GM23338 (cell line): ENCODE measurements at regions not wholly inside any gene's neighbourhood (a gene's known extent, or its start where the extent isn't known, plus 50 kb on each side); places are given as distances from the start of the nearest gene placed in this dataset.

ENCODE experiments used
- ATAC-seq: fragments of 200-7000 bp; cut with Tn5 transposase; 3 replicates; pipeline ENCODE4 v1.9.1; 2020
- DNase-seq: peaks from one replicate; pipeline ENCODE4 v3.0.0-alpha.2; 2015; ENCODE audit warnings: low spot score
- H2AFZ ChIP-seq: fragments of 200-600 bp; sonication (generic); 2 replicates; pipeline ENCODE4 v1.8.0; 2016; ENCODE audit warnings: antibody characterized with exemption, mild to moderate bottlenecking, moderate library complexity
- H3F3A ChIP-seq: fragments of 200-600 bp; sonication (generic); replicated peaks from 2 replicates; pipeline ENCODE4 v1.8.0; 2017; ENCODE audit warnings: antibody characterized with exemption, mixed run types, low read depth
- H3K27ac ChIP-seq: fragments of 200-600 bp; sonication (generic); 2 replicates; pipeline ENCODE4 v1.6.1; 2016; ENCODE audit warnings: low read depth
- H3K27me3 ChIP-seq: fragments of 200-600 bp; sonication (generic); 2 replicates; pipeline ENCODE4 v1.8.0; 2016; ENCODE audit warnings: mild to moderate bottlenecking, mixed run types, moderate library complexity; ENCODE audit not compliant: insufficient read depth
- H3K36me3 ChIP-seq: fragments of 200-600 bp; sonication (generic); 2 replicates; pipeline ENCODE4 v1.8.0; 2016; ENCODE audit warnings: mild to moderate bottlenecking; ENCODE audit not compliant: insufficient read depth
- H3K4me1 ChIP-seq: fragments of 200-600 bp; sonication (generic); 2 replicates; pipeline ENCODE4 v1.8.0; 2016; ENCODE audit warnings: mild to moderate bottlenecking, moderate library complexity; ENCODE audit not compliant: insufficient read depth
- H3K4me2 ChIP-seq: fragments of 200-600 bp; sonication (generic); 2 replicates; pipeline ENCODE4 v1.7.1; 2017; ENCODE audit warnings: mixed run types
- H3K4me3 ChIP-seq: fragments of 200-600 bp; sonication (generic); 2 replicates; pipeline ENCODE4 v1.6.1; 2016; ENCODE audit warnings: mixed run types
- H3K79me2 ChIP-seq: fragments of 200-600 bp; sonication (generic); replicated peaks from 2 replicates; pipeline ENCODE4 v1.8.0; 2017; ENCODE audit warnings: mild to moderate bottlenecking; ENCODE audit not compliant: insufficient read depth
- H3K9me2 ChIP-seq: fragments of 200-600 bp; sonication (generic); 2 replicates; pipeline ENCODE4 v1.8.0; 2017; ENCODE audit not compliant: insufficient read depth
- H4K20me1 ChIP-seq: fragments of 200-600 bp; sonication (generic); replicated peaks from 2 replicates; pipeline ENCODE4 v1.8.0; 2017; ENCODE audit warnings: mild to moderate bottlenecking; ENCODE audit not compliant: insufficient read depth
- H3K27ac Mint-ChIP-seq: 2 replicates; pipeline ENCODE4 v1.8.0; 2020; ENCODE audit warnings: inconsistent platforms, mild to moderate bottlenecking, moderate library complexity, mixed read lengths
- H3K27me3 Mint-ChIP-seq: 3 replicates; pipeline ENCODE4 v1.8.0; 2022; ENCODE audit warnings: low read depth, mild to moderate bottlenecking, moderate library complexity, mixed read lengths, inconsistent platforms; ENCODE audit not compliant: insufficient read depth, poor library complexity
- H3K36me3 Mint-ChIP-seq: 3 replicates; pipeline ENCODE4 v1.8.0; 2021; ENCODE audit warnings: low read depth, mild to moderate bottlenecking, inconsistent platforms, moderate library complexity, mixed read lengths
- H3K4me1 Mint-ChIP-seq: 3 replicates; pipeline ENCODE4 v1.8.0; 2020; ENCODE audit warnings: mild to moderate bottlenecking, inconsistent platforms, mixed read lengths
- H3K4me3 Mint-ChIP-seq: 3 replicates; pipeline ENCODE4 v1.8.0; 2021; ENCODE audit warnings: moderate library complexity, mild to moderate bottlenecking, inconsistent platforms, mixed read lengths
- H3K9me3 Mint-ChIP-seq: 3 replicates; pipeline ENCODE4 v1.8.0; 2020; ENCODE audit warnings: moderate library complexity, mild to moderate bottlenecking, inconsistent platforms, mixed read lengths
- CREB1 ChIP-seq: fragments of 250-450 bp; sonication (Bioruptor Pico); IDR thresholded peaks from 2 replicates; pipeline ENCODE4 v1.5.0; 2020; ENCODE audit warnings: low read depth, mild to moderate bottlenecking, moderate library complexity
- EZH2 ChIP-seq: fragments of 200-600 bp; sonication (generic); IDR thresholded peaks from one replicate; pipeline ENCODE4 v1.8.0; 2017; ENCODE audit warnings: antibody characterized with exemption, mild to moderate bottlenecking, low read depth; ENCODE audit not compliant: unreplicated experiment
- EZH2phosphoT487 ChIP-seq: fragments of 200-600 bp; sonication (generic); IDR thresholded peaks from one replicate; pipeline ENCODE4 v1.8.1; 2018; ENCODE audit warnings: antibody characterized with exemption; ENCODE audit not compliant: unreplicated experiment
- JUNB ChIP-seq: IDR thresholded peaks from one replicate; pipeline ENCODE4 v1.6.1; 2016; ENCODE audit warnings: antibody characterized with exemption; ENCODE audit not compliant: unreplicated experiment
- NANOG ChIP-seq: IDR thresholded peaks from 2 replicates; pipeline ENCODE4 v1.6.1; 2016; ENCODE audit warnings: antibody characterized with exemption, borderline replicate concordance
- POLR2AphosphoS5 ChIP-seq: IDR thresholded peaks from 2 replicates; pipeline ENCODE4 v1.6.1; 2016; ENCODE audit warnings: antibody characterized with exemption, low read depth
- STAT1 ChIP-seq: IDR thresholded peaks from one replicate; pipeline ENCODE4 v1.6.1; 2016; ENCODE audit warnings: antibody characterized with exemption; ENCODE audit not compliant: unreplicated experiment
- ZNF114 ChIP-seq: fragments of 250-450 bp; sonication (Bioruptor Pico); IDR thresholded peaks from 2 replicates; pipeline ENCODE4 v1.5.0; 2020; ENCODE audit warnings: mild to moderate bottlenecking, moderate library complexity
- ZNF331 ChIP-seq: fragments of 250-450 bp; sonication (Bioruptor Pico); IDR thresholded peaks from 2 replicates; pipeline ENCODE4 v1.5.0; 2020; ENCODE audit warnings: low read depth, mild to moderate bottlenecking, moderate library complexity
- TF ChIP-seq, protein P1 (sequence below): IDR thresholded peaks from 2 replicates; pipeline ENCODE4 v1.6.1; 2016; ENCODE audit warnings: antibody characterized with exemption
- TF ChIP-seq, protein P2 (sequence below): fragments of 250-450 bp; sonication (Bioruptor Pico); IDR thresholded peaks from 2 replicates; pipeline ENCODE4 v1.5.0; 2020; ENCODE audit warnings: mild to moderate bottlenecking, moderate library complexity
- TF ChIP-seq, protein P3 (sequence below), 2 experiments: fragments of 200-600 bp in 1 of 2; sonication (generic) in 1 of 2; conservative IDR thresholded peaks; 2 replicates each; pipeline versions ENCODE4 v1.5.1 to v1.6.1; 2016 to 2017; ENCODE audit warnings: antibody characterized with exemption in 2 of 2, low read depth in 2 of 2, mild to moderate bottlenecking in 2 of 2, moderate library complexity in 1 of 2
- TF ChIP-seq, protein P4 (sequence below): IDR thresholded peaks from one replicate; pipeline ENCODE4 v1.6.1; 2018; ENCODE audit warnings: antibody characterized with exemption; ENCODE audit not compliant: unreplicated experiment

DNA sequence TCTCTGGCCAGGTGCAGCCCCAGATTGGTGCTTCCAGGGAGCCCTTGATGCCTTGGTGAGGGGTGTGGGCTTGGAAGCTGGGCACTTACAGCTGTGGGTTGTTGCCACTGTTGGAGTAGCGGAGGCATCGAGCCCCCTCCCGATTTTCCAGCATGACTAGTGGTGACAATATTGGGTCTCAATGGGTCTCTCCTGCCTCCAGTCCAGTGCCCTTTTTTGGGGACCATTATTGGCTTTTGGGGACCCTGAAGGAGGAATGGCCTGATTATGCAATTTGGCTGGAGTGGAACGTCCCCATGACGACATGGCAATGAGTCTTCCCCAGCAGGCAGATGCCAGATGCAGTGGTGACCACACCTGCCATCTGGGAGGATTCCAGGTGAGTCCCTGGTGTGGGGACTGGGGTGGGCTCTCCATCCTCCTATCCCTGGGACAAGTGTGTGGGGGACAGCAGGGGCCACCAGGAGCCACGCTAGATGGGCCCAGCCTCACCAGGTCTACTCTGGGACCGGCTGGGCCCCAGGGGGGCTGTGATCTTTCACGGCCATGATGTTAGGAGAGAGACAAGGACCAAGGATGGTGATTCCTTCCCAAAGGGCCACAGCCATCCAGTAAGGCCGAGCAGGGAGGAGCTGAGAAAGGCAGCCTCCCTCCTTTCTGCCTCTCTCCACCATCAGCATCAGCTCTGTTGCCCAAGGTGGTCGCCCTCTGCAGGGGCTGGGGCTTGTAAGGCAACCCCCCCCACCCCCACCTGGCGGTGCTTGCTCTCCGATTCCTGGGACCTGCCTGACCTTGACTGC, 196.8 kb downstream of the GOLGA6L6 start:
- Histone ChIP-seq H2AFZ (no peak overlapping the region), H3K4me3 (no peak overlapping the region), H3K4me2 (no peak overlapping the region), H3K27me3 (no peaks in the 10 kb centered on the region), H3K36me3 (peaks cover 18% of the 10 kb centered on the region), H3F3A (no peaks in the 10 kb centered on the region), H3K27ac (no peak overlapping the region), H3K79me2 (no peaks in the 10 kb centered on the region), H4K20me1 (no peaks in the 10 kb centered on the region), H3K4me1 (no peaks in the 10 kb centered on the region), H3K9me2 (no peaks in the 10 kb centered on the region)
- DNase-seq (no peak), ATAC-seq (no peak)
- H3K36me3 Mint-ChIP-seq: peaks cover 4% of the 10 kb centered on the region
- no peaks in the 10 kb centered on the region for H3K4me1 Mint-ChIP-seq
- H3K4me3 Mint-ChIP-seq: no peak overlapping the region
- TF ChIP-seq CREB1 (CRISPR knock-in tag): no peak
- TF ChIP-seq, protein P1, sequence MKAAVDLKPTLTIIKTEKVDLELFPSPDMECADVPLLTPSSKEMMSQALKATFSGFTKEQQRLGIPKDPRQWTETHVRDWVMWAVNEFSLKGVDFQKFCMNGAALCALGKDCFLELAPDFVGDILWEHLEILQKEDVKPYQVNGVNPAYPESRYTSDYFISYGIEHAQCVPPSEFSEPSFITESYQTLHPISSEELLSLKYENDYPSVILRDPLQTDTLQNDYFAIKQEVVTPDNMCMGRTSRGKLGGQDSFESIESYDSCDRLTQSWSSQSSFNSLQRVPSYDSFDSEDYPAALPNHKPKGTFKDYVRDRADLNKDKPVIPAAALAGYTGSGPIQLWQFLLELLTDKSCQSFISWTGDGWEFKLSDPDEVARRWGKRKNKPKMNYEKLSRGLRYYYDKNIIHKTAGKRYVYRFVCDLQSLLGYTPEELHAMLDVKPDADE: no peak
- TF ChIP-seq JUNB: no peak
- no peak for TF ChIP-seq EZH2phosphoT487
- TF ChIP-seq, protein P2, sequence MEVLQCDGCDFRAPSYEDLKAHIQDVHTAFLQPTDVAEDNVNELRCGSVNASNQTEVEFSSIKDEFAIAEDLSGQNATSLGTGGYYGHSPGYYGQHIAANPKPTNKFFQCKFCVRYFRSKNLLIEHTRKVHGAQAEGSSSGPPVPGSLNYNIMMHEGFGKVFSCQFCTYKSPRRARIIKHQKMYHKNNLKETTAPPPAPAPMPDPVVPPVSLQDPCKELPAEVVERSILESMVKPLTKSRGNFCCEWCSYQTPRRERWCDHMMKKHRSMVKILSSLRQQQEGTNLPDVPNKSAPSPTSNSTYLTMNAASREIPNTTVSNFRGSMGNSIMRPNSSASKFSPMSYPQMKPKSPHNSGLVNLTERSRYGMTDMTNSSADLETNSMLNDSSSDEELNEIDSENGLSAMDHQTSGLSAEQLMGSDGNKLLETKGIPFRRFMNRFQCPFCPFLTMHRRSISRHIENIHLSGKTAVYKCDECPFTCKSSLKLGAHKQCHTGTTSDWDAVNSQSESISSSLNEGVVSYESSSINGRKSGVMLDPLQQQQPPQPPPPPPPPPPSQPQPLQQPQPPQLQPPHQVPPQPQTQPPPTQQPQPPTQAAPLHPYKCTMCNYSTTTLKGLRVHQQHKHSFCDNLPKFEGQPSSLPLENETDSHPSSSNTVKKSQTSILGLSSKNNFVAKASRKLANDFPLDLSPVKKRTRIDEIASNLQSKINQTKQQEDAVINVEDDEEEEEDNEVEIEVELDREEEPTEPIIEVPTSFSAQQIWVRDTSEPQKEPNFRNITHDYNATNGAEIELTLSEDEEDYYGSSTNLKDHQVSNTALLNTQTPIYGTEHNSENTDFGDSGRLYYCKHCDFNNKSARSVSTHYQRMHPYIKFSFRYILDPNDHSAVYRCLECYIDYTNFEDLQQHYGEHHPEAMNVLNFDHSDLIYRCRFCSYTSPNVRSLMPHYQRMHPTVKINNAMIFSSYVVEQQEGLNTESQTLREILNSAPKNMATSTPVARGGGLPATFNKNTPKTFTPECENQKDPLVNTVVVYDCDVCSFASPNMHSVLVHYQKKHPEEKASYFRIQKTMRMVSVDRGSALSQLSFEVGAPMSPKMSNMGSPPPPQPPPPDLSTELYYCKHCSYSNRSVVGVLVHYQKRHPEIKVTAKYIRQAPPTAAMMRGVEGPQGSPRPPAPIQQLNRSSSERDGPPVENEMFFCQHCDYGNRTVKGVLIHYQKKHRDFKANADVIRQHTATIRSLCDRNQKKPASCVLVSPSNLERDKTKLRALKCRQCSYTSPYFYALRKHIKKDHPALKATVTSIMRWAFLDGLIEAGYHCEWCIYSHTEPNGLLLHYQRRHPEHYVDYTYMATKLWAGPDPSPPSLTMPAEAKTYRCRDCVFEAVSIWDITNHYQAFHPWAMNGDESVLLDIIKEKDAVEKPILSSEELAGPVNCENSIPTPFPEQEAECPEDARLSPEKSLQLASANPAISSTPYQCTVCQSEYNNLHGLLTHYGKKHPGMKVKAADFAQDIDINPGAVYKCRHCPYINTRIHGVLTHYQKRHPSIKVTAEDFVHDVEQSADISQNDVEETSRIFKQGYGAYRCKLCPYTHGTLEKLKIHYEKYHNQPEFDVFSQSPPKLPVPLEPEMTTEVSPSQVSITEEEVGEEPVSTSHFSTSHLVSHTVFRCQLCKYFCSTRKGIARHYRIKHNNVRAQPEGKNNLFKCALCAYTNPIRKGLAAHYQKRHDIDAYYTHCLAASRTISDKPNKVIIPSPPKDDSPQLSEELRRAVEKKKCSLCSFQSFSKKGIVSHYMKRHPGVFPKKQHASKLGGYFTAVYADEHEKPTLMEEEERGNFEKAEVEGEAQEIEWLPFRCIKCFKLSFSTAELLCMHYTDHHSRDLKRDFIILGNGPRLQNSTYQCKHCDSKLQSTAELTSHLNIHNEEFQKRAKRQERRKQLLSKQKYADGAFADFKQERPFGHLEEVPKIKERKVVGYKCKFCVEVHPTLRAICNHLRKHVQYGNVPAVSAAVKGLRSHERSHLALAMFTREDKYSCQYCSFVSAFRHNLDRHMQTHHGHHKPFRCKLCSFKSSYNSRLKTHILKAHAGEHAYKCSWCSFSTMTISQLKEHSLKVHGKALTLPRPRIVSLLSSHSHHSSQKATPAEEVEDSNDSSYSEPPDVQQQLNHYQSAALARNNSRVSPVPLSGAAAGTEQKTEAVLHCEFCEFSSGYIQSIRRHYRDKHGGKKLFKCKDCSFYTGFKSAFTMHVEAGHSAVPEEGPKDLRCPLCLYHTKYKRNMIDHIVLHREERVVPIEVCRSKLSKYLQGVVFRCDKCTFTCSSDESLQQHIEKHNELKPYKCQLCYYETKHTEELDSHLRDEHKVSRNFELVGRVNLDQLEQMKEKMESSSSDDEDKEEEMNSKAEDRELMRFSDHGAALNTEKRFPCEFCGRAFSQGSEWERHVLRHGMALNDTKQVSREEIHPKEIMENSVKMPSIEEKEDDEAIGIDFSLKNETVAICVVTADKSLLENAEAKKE: no peak
- no peak for TF ChIP-seq ZNF331 (CRISPR knock-in tag)
- TF ChIP-seq NANOG: no peak
- TF ChIP-seq STAT1: no peak
- no peak for TF ChIP-seq EZH2
- no peak for TF ChIP-seq ZNF114 (CRISPR knock-in tag)
- no peak for TF ChIP-seq POLR2AphosphoS5
- TF ChIP-seq, protein P3, sequence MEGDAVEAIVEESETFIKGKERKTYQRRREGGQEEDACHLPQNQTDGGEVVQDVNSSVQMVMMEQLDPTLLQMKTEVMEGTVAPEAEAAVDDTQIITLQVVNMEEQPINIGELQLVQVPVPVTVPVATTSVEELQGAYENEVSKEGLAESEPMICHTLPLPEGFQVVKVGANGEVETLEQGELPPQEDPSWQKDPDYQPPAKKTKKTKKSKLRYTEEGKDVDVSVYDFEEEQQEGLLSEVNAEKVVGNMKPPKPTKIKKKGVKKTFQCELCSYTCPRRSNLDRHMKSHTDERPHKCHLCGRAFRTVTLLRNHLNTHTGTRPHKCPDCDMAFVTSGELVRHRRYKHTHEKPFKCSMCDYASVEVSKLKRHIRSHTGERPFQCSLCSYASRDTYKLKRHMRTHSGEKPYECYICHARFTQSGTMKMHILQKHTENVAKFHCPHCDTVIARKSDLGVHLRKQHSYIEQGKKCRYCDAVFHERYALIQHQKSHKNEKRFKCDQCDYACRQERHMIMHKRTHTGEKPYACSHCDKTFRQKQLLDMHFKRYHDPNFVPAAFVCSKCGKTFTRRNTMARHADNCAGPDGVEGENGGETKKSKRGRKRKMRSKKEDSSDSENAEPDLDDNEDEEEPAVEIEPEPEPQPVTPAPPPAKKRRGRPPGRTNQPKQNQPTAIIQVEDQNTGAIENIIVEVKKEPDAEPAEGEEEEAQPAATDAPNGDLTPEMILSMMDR (conservative IDR thresholded peaks at IDR 0.05; ENCODE audit: low read depth in 2 of 2): no peak
- TF ChIP-seq, protein P4, sequence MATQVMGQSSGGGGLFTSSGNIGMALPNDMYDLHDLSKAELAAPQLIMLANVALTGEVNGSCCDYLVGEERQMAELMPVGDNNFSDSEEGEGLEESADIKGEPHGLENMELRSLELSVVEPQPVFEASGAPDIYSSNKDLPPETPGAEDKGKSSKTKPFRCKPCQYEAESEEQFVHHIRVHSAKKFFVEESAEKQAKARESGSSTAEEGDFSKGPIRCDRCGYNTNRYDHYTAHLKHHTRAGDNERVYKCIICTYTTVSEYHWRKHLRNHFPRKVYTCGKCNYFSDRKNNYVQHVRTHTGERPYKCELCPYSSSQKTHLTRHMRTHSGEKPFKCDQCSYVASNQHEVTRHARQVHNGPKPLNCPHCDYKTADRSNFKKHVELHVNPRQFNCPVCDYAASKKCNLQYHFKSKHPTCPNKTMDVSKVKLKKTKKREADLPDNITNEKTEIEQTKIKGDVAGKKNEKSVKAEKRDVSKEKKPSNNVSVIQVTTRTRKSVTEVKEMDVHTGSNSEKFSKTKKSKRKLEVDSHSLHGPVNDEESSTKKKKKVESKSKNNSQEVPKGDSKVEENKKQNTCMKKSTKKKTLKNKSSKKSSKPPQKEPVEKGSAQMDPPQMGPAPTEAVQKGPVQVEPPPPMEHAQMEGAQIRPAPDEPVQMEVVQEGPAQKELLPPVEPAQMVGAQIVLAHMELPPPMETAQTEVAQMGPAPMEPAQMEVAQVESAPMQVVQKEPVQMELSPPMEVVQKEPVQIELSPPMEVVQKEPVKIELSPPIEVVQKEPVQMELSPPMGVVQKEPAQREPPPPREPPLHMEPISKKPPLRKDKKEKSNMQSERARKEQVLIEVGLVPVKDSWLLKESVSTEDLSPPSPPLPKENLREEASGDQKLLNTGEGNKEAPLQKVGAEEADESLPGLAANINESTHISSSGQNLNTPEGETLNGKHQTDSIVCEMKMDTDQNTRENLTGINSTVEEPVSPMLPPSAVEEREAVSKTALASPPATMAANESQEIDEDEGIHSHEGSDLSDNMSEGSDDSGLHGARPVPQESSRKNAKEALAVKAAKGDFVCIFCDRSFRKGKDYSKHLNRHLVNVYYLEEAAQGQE: no peak
- H3K27me3 Mint-ChIP-seq: peaks cover 4% of the 10 kb centered on the region
- no peak overlapping the region for H3K27ac Mint-ChIP-seq
- no peaks in the 10 kb centered on the region for H3K9me3 Mint-ChIP-seq
